ENCODE measurements at regions not wholly inside any gene's neighbourhood (a gene's known extent, or its start where the extent isn't known, plus 50 kb on each side); places are given as distances from the start of the nearest gene placed in this dataset.
A peak's percentile ranks its signal among the peaks of the same experiment; 100 is the strongest.

DNA sequence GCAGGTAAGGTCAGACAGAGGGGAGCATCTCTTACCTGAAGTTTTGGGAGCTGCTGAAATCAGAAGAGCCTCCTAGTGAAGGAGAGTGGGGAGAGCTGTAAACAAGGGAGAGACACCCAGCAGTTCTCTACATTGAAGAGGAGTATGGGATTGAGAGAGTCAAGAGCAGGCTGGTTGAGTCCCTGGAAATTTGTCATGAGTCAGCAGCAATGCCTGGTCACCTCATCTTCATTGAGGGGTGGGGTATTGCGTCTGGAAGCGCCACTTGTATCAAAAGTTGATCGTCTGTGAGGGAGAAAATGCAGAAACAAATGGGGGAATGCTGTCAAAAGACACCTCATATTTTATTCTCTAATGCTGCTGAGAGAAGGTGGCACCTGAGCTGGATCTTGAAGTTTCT is 256.6 kb upstream of the CFAP20DC start:
- no peak for DNase-seq (ENCODE audit: low read depth in 4 of 4, low spot score in 1 of 4)

DNA sequence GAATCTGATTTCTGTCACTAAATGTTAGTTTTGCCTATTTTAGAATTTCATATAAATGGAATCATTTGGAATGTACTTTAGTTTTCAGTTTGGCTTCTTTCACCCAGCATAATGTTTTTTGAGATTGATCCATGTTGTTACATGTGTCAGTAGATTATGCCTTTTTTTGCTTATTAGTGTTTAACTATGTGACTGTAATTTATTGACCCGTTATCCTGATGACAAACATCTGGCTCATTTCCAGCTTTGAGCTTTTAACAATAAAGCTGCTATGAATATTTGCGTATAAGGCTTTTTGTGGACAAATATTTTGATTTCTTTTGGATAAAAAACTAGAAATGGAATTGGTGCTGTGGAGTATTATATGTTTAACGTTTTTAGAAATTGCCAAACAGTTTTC is 254.5 kb upstream of the CFAP20DC start:
- no peak for DNase-seq (ENCODE audit: low read depth in 4 of 4, low spot score in 1 of 4)

DNA sequence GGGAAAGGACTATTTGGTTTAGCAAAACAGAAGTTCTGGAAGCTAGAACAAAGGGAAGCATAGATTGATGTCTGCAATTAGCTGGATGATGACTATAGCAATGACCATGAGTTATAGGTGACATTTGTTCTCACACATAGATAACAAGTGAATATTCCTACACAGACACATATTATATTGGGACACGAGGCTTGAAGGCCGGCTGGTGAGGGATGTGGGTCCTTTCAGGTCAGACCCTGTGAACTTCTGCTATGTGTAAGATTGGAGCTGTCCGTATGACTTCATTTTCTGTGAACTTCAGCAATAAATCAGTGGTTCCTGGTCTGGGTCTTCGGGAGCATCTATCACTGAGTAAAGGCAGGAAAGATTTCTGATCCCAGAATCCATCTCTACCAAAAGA is 253.6 kb upstream of the CFAP20DC start:
- no peak for DNase-seq (ENCODE audit: low read depth in 4 of 4, low spot score in 1 of 4)

DNA sequence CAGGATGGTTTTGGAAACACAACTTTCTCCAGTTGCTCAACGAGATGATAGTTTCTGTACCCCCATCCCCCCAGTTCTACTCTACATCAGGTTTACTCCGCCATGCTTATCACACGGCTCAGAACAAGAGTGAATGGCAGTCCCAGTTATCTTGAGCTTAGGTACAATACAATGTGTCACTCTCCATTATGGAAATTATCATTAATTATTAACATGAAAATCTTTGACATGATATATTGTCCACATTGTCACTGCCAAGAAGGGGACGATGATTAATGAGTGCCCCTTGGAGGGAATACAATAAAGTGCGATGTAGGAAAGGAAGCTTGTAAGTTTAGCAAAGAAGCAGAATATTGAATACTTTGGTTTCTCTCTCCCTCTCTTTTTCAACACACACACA is 252.6 kb upstream of the CFAP20DC start:
- no peak for DNase-seq (ENCODE audit: low read depth in 4 of 4, low spot score in 1 of 4)

DNA sequence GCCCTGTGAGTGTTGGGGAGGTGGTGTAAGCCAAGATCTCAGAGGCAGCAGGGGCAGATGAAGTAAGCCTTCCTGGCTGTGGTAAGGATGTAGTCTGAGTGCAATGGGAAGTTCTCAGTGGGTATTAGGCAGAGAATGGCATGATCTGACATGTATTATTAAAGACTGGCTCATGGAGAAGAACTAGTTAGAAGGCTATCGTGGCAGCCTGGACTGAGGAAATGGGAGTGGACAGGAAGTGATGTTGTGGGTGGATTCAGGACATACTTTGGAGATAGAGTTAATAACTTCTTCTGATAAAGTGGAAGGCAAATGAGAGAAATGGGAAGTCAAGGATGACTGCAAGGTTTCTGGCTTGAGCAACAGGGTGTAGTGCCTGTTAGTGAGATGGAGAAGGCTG is 250.9 kb upstream of the CFAP20DC start:
- DNase-seq (ENCODE audit: low read depth in 4 of 4, low spot score in 1 of 4) = no peak

DNA sequence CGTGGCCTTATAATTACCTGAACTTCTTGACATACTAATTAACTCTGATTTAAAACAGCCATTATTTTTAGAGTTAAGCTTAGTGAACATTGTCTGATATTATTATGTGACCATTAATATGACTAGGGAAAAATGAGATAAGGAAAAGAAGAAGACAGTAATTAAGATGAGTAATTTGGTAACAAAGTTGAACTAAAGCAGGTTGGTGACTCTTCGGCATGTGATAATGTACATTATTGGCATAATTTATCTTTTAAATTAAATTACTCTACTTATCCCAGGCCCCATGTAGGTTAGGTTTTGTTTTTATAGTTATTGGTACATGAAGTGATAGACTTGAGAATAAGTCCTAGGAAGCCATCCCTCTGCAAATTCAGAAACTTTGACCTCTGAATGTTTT is 249.7 kb upstream of the CFAP20DC start:
- DNase-seq (ENCODE audit: low read depth in 4 of 4, low spot score in 1 of 4) = no peak

DNA sequence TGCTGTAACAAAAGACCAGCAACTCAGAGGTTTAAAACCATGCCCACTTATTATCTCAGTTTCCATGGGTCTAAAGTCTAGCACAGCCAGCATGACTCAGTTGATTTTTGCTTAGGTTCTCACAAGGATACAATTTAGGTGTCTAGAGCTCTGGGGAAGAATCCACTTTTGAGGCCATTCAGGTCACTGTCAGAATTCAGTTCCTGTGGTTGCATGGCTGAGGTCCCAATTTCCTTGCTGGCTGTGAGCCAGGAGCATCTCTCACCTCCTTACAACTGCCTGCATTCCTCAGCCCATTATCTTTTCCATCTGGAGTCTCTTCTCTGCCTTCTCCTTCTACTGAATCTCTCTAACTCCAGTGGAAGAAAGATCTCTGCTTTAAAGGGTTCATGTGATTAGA is 240.5 kb upstream of the CFAP20DC start:
- no peak for DNase-seq (ENCODE audit: low read depth in 4 of 4, low spot score in 1 of 4)

DNA sequence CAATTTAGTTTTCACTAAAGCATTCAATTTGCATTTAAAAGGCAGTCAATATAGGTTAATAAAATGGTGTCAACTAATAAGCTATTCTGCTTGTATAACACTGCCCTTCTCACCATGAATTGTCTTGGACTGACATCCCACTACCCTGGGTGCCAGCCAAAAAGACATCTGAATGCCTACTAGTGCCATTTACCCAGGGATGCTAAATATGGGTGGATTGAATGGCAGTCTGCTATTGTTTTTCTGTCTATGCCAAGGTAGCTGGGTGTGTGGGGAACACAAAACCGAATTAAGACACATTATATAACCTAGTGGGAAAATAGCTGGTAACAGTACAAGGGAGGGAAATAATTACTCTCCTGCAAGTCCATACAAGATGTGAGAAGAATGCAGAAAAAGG is 240.0 kb upstream of the CFAP20DC start:
- DNase-seq (ENCODE audit: low read depth in 4 of 4, low spot score in 1 of 4) = no peak

DNA sequence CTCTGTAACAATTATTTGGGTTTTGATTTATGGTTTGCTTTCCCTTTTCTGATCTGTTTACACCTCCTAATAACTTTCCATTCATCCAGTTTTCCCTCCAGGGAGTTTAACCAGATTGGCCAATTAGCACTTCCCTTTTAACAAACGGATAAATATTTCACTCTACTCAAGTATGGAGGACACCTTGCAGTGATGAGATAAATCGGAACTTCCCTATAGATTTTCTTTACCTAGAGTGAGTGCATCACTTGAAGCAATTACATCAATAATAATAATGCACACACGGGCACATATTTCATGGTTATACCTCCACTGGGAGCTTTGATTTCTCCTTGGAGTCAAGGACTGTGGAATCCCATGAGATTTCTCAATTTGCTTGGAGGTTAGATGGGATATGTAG is 239.1 kb upstream of the CFAP20DC start:
- no peak for DNase-seq (ENCODE audit: low read depth in 4 of 4, low spot score in 1 of 4)

DNA sequence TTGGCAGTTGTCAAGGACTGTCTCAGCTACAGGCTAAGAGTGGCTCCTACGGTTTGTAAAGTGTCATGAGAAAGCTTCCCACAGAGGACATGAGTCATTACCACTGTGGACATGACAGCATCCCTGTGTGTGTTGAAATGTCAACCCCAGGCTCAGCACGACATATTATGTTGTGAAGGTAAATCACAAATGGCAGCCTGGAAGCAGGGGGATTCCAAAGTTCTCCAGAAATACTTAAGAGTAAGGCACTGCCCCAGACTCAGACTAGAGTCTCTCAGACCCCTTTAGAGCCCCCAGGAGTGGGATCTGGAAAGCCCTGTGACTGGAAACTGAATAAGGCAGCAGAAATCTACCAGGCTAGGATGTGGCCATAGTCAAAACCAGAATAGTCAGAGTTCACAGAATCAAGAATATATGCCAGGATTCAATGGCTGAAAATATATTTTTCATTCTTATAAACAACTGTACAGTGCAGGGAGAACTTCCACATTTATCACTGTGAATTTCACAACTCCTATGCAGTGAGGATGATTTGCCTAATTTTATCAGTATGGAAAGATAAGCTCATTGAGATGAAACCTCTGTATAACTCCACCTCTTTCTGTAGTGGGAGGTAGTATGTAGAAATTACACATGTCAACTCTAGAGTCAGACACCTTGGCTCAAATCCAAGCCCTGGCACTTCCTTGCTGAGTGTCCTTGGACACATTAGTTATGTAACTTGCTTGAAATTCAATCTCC is 237.1 kb upstream of the CFAP20DC start:
- peak in 1 of 4 experiments; percentile 7 for DNase-seq (ENCODE audit: low read depth in 4 of 4, low spot score in 1 of 4)

DNA sequence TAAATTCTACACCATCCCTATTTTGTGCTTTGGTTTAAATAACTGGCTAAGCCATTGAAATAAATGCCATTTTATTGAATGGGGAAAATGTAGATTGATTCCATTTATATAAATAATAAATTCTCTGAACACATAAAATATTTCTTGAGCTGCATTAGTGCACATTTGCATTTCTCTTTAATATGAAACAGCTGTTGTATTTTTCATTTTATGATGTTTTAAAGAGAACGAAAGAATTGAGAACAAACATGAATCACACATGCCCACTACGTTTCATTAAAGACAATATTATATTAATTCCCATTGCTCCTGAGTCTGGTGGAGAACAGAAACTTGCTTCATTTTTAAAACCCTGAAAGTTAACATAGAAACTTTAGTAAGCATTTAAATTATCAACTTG is 235.7 kb upstream of the CFAP20DC start:
- DNase-seq (ENCODE audit: low read depth in 4 of 4, low spot score in 1 of 4) = no peak

DNA sequence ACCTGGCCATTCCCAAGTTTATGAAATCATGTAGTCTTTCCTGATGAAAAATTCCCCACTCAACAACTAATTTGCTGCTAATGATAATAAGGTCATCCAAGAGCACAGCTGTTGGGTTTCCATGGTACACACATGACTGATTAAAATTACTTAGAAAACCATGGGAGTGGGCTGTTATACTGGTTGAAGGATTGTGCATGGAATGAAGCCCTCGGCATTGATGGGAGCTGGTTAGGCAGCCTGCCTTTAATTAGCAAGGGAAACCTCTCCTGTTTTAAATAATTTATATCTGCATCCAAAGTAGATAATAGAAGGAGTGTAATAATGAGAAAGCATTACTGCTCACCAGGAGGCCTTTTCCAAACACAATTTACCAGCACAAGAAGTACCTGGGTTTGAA is 235.1 kb upstream of the CFAP20DC start:
- no peak for DNase-seq (ENCODE audit: low read depth in 4 of 4, low spot score in 1 of 4)

DNA sequence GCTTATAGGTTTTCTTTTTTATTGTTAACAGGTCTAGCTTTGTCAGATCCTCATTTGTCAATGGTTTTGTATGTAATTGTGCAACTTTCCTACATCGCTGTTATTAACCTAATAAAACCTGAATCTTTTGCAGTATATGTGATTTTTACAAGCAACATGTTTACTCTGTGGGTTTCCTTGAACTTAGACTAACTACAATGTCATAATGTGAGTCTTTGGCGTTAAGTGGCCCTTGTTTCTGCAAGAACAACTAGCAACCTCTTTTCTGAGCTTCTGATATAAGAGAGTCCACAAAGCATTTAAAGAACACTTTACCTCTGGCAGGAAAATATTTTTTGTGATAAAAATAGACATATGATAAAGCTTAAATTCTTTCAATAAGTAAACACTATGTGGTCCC is 230.3 kb upstream of the CFAP20DC start:
- DNase-seq (ENCODE audit: low read depth in 4 of 4, low spot score in 1 of 4) = no peak

DNA sequence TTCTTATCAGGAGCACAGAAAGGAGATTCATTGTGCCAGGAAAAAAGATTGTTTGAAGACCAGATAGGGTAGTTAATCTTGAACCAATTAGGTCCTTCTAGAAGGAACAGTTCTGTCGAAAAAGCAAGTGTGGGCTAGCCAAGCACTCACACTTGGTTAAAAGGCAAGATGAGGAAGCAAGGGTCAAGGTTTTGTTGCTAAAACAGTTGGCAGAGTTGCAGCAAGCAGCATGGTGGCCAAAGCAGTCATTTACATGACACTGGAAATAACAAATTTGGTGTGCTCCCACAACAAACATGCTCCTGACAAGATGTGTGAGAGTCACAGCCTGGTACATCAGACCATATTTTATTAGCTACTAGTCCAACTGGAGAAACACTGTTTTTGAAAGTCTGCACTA is 228.0 kb upstream of the CFAP20DC start:
- no peak for DNase-seq (ENCODE audit: low read depth in 4 of 4, low spot score in 1 of 4)

DNA sequence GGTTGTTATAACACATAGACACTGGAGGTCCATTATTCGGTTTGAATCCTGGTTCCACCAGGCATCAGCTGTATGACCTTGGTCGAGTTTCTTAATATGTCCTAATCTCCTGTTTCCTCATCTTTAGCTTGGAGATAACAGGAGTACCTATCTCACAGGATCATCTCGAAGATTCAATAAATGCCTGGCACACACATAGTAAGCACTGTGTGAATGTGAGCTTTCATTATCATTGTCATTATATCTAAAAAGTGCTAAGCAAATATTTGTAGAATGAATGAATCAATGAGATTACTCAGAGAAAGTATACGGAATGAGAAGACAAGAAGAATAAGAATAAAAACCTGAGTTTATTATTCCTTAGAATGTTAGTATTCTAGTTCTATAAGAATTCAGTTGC is 227.4 kb upstream of the CFAP20DC start:
- no peak for DNase-seq (ENCODE audit: low read depth in 4 of 4, low spot score in 1 of 4)

DNA sequence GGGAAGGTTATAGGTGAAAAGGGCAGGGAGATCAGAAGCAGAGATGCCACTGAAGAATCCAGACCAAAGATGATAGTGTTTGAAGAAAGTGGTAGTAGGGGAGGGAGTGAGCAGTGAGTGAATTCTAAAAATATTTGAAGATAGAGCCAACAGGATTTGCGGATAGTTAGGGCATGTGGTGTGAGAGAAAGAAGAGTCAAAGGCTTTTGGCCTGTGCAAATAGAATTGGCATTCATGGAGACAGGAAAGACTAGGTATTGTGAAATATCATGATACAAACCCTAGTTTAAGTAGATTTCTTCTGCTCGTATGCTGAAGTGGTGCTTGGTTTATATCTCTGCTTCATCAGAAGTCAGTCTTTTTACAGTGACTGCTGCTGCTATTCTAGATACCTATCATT is 224.2 kb upstream of the CFAP20DC start:
- DNase-seq (ENCODE audit: low read depth in 4 of 4, low spot score in 1 of 4) = no peak

DNA sequence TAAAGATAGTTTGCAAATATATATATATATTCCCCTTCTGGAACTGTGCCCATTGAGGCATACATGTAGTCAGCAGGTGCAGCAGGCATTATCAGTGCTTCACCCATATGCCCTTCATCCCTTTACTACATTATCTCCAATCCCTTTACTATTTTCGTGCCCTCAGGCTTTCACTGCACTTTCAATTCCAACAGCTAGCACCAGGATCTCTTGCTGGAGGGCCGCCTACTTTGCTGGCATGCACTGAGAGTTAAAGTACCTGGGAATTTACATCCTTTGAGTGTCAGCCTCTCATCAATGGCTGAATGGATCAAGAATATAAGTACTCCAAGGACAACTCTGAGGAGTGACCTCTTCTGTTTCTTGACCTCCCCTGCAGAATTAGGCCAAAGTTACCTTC is 222.1 kb upstream of the CFAP20DC start:
- DNase-seq (ENCODE audit: low read depth in 4 of 4, low spot score in 1 of 4) = no peak

DNA sequence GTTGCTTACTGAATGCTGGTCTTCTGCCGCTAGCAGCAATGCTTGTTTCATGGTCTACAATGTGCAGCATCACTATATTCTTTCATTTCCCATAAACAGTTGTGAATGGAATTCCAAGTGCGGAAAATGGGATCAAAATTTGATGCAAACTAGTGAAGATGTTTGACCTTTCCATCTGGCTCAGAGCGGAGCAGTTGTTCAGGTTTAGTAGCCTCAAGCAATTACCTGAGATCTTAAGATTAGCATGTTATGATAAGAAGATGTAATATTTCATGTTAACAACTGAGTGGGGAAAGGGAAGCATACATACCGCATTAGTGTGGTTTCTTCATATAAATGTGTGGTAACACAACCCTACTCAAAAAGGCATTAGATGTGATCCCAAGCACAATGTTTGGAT is 221.1 kb upstream of the CFAP20DC start:
- DNase-seq (ENCODE audit: low read depth in 4 of 4, low spot score in 1 of 4) = no peak

DNA sequence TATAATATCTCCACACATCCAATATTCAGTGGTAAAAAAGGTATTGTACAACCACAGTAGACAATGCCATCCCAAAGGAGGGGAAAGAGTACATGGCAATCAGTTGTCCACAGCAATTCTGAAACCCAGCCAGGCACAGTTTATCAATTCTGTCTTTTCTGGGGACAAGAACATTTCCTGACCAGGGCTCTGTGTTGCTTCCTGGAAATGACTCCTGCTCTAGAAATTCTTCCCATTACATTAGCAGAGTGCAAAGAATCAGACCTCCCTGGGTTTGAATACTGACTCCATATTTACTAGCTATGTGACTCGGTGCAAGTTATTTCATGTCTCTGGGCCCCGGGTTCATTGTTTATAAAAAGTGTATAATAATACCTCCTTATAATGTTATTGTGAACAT is 220.4 kb upstream of the CFAP20DC start:
- no peak for DNase-seq (ENCODE audit: low read depth in 4 of 4, low spot score in 1 of 4)

DNA sequence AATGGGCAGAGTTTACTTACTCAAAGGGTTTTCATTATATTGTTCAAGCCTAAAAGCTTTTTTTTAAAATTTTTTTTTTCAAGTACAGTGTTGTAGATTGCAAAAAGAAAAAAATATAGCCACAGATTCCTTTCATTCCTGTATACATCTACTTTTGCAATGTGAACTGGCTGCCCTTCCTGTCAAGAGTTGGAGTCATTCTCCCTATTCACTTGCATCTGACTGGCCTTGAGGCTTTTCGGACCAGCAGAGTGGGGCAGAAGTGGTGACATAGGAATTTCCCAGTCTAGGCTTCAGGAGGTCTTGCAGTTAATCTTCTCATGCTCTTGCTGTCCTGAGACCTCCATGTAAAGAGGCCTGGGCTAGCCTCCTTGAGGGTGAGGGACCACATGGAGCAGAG is 218.3 kb upstream of the CFAP20DC start:
- no peak for DNase-seq (ENCODE audit: low read depth in 4 of 4, low spot score in 1 of 4)

DNA sequence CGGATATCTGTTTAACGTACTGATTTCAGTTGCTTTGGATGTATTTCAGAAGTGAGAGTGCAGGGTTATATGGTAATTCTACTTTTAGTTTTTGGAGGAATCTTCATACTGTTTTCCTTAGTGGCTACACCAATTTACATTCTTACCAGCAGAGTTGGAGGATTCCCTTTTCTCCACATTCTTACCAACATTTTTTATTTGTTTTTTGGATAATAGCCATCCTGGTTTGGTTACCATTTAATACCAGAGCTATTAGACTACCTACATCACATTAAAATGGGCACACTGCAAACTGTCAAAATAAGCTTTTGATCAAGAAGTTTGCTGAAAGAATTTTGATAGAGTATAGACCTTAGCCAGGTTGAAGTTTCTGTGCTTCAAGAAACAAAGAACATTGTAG is 217.2 kb upstream of the CFAP20DC start:
- no peak for DNase-seq (ENCODE audit: low read depth in 4 of 4, low spot score in 1 of 4)

DNA sequence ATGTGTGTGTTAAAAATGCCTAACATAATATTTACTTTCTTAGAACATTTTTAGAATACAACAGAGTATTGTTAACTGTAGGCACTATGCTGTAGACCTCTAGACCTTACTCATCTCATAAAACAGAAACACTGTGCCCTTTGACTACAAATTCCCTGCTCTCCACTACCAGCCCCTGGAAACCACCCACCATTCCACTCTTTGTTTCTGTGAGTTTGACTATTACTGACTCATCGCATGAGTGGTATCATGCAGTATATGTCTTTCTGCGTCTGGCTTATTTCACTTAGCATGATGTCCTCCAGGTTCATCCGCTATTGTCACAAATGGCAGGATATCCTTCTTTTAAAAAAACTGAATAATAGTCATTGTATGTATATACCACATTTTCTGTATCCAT is 216.7 kb upstream of the CFAP20DC start:
- no peak for DNase-seq (ENCODE audit: low read depth in 4 of 4, low spot score in 1 of 4)

DNA sequence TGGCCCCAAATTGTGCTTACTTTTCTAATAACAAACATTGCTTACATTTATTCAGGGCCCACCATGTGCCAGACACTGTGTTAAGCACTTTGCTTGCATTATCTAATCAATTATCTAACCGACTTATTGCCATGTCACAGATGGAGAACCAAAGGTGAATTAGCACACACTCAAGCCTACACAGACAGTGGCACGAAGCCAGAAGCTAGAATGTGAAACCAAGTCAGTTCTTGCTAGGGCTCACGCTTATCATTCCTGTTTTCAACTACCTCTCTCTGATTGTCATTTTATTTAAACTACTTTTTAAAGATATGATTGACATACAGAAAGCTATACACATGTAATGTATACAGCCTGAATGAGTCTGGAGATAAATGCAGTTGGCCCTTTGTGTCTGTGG is 215.7 kb upstream of the CFAP20DC start:
- DNase-seq (ENCODE audit: low read depth in 4 of 4, low spot score in 1 of 4) = no peak

DNA sequence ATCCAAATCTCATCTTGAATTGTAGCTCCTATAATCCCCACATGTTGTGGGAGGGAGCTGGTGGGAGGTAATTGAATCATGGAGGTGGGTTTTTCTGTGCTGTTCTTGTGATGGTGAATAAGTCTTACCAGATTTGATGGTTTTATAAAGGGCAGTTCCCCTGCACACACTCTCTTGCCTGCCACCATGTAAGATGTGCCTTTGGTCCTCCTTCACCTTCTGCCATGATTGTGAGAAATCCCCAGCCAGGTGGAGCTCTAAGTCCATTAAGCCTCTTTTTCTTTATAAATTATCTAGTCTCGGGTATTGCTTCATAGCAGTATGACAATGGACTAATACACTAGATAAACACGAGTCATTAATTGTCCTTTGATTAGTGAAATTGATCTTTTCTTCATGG is 214.5 kb upstream of the CFAP20DC start:
- DNase-seq (ENCODE audit: low read depth in 4 of 4, low spot score in 1 of 4) = no peak
